ENCODE measurements at regions not wholly inside any gene's neighbourhood (a gene's known extent, or its start where the extent isn't known, plus 50 kb on each side); places are given as distances from the start of the nearest gene placed in this dataset.
"Not testable (repeated sequence)": the region's sequence is repeated elsewhere in the genome, so short reads cannot be mapped to it uniquely, and the experiment has no call there.

DNA sequence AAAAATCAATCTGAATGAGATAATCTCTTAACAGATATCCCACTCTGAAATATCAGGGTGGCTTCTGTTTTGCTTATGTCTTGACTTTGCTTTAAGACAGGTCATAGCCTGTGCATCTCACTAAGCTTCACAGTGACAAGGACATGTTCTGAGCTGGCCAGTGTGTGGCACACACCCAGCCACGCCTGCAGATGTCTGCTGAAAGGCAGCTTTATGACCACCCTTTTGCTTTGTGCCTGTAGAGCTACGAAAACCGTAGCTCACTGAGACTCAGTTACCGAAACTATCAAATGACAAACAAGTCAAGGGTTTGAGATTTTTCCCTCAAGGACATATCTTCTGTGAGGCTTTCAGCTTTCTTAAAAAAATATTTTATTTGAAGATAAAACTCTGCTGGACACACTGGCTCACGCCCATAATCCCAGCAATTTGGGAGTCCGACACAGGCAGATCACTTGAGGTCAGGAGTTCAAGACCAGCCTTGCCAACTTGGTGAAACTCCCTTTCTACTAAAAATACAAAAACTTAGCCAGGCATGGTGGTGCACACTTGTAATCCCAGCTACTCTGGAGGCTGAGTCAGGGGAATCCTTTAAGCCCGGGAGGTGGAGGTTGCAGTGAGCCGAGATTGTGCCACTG lies 233.2 kb downstream of the SPATA31A1 start:
- Mint-ChIP-seq H3K4me1 (ENCODE audit: unreplicated experiment) (no peaks in the 10 kb centered on the region), H3K36me3 (ENCODE audit: low read depth, unreplicated experiment) (no peaks in the 10 kb centered on the region), H3K4me3 (ENCODE audit: unreplicated experiment) (no peak overlapping the region), H3K27ac (ENCODE audit: unreplicated experiment) (no peak overlapping the region), H3K9me3 (ENCODE audit: unreplicated experiment) (no peaks in the 10 kb centered on the region), H3K27me3 (ENCODE audit: unreplicated experiment) (no peaks in the 10 kb centered on the region)
- DNase-seq (ENCODE audit: low spot score): no peak
- TF ChIP-seq, protein P1, sequence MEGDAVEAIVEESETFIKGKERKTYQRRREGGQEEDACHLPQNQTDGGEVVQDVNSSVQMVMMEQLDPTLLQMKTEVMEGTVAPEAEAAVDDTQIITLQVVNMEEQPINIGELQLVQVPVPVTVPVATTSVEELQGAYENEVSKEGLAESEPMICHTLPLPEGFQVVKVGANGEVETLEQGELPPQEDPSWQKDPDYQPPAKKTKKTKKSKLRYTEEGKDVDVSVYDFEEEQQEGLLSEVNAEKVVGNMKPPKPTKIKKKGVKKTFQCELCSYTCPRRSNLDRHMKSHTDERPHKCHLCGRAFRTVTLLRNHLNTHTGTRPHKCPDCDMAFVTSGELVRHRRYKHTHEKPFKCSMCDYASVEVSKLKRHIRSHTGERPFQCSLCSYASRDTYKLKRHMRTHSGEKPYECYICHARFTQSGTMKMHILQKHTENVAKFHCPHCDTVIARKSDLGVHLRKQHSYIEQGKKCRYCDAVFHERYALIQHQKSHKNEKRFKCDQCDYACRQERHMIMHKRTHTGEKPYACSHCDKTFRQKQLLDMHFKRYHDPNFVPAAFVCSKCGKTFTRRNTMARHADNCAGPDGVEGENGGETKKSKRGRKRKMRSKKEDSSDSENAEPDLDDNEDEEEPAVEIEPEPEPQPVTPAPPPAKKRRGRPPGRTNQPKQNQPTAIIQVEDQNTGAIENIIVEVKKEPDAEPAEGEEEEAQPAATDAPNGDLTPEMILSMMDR (IDR thresholded peaks at IDR 0.05; ENCODE audit: unreplicated experiment): no peak

DNA sequence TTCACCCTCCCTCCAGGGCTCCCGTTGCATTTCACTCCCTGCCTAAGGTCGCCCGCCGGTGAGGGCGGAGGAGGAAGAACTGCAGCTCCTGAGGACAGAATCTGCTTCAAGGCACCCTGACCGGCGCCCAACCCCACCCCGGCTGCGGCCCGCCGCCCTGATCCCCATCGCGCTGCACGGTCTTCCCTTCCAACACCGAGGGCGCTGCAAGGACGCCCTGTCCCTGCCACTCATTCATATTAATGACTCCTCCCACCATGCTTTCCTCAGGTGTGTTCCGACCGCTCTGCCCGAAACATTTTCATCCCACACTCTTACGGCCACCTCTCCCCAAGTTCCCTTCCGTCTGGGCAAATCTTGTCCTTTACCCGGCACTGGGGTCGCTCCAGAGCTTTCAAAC lies 248.6 kb downstream of the SPATA31A1 start:
- H3K36me3 Mint-ChIP-seq (ENCODE audit: low read depth, unreplicated experiment); H3K27ac Mint-ChIP-seq (ENCODE audit: unreplicated experiment); DNase-seq (ENCODE audit: low spot score); H3K4me1 Mint-ChIP-seq (ENCODE audit: unreplicated experiment); H3K27me3 Mint-ChIP-seq (ENCODE audit: unreplicated experiment); H3K9me3 Mint-ChIP-seq (ENCODE audit: unreplicated experiment); H3K4me3 Mint-ChIP-seq (ENCODE audit: unreplicated experiment): not testable (repeated sequence)

DNA sequence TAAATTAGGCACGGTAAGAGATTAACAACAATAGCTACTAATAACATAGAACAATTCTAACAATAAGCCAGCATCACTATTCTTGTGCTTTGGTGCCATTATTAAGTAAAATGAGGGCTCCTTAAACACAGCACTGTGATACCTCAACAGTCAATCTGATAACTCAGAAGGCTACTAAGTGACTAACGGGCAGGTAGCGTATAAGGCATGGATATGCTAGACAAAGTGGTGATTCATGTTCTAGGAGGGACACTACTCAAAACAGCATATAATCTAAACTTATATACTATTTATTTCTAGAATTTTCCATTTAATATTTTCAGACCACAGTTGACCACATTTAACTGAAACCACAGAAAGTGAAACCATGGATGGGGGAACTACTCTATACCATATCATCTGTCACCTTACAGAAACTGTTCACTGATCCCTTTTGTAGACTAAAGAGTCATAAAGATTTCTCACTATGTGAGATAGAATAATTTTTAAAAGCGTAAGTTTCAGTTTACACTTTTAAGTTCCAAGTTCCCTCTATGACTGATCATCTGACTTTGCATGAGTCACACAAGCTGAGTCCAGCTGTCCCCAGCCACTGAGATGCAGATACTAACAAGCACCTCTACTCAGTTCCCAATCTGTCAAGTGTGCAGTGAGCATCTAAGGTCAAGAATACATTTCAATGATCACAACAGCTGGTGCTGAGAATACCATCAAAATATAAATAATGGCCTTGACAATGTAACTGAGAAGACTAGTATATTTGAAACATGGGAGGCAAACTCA lies 256.2 kb downstream of the SPATA31A1 start:
- DNase-seq (ENCODE audit: low spot score); H3K27me3 Mint-ChIP-seq (ENCODE audit: unreplicated experiment); H3K36me3 Mint-ChIP-seq (ENCODE audit: low read depth, unreplicated experiment); H3K4me1 Mint-ChIP-seq (ENCODE audit: unreplicated experiment); H3K27ac Mint-ChIP-seq (ENCODE audit: unreplicated experiment); H3K9me3 Mint-ChIP-seq (ENCODE audit: unreplicated experiment); H3K4me3 Mint-ChIP-seq (ENCODE audit: unreplicated experiment): not testable (repeated sequence)

DNA sequence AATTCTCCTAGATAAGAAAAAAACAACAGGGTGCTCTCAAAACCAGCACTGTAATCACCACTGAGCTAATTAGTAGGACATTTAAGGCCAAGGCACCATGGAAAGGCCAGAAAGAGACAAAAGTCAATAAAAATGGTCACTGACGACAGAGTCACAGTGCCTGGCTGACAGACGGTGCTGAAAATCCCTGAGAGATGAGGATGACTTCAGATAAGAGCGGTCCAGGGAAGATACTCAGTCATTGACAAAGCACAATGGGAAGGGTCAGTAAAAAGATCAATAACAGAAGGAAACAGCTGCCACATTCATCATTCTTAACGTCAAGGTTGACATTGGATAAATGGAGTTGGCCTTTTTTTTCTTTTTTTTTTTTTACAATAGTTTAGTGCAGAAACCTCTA lies 261.0 kb downstream of the SPATA31A1 start:
- H3K9me3 Mint-ChIP-seq (ENCODE audit: unreplicated experiment); H3K27ac Mint-ChIP-seq (ENCODE audit: unreplicated experiment); H3K4me3 Mint-ChIP-seq (ENCODE audit: unreplicated experiment); DNase-seq (ENCODE audit: low spot score); H3K4me1 Mint-ChIP-seq (ENCODE audit: unreplicated experiment); H3K27me3 Mint-ChIP-seq (ENCODE audit: unreplicated experiment); H3K36me3 Mint-ChIP-seq (ENCODE audit: low read depth, unreplicated experiment): not testable (repeated sequence)

DNA sequence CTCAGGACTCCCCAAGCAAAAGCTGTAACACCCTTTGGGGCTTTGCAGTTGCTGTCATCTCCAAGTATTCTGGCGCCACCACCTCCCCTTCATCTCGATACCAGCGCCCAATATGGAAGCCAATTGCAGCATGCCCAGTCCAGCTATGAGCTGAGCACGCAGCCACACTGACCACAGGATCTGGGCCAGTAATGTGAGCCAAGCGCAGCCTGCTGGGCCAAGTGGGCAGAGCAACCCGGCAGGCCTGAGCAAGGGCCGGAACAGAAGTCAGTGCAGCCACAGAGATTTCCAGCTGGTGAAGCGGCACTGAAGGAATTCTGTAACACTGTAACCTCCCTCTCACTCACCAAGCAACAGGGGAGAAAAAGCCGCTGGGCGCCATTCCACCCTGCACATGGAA lies 268.6 kb downstream of the SPATA31A1 start:
- DNase-seq (ENCODE audit: low spot score); H3K4me3 Mint-ChIP-seq (ENCODE audit: unreplicated experiment); H3K27ac Mint-ChIP-seq (ENCODE audit: unreplicated experiment); H3K4me1 Mint-ChIP-seq (ENCODE audit: unreplicated experiment); H3K9me3 Mint-ChIP-seq (ENCODE audit: unreplicated experiment); H3K27me3 Mint-ChIP-seq (ENCODE audit: unreplicated experiment); H3K36me3 Mint-ChIP-seq (ENCODE audit: low read depth, unreplicated experiment): not testable (repeated sequence)

DNA sequence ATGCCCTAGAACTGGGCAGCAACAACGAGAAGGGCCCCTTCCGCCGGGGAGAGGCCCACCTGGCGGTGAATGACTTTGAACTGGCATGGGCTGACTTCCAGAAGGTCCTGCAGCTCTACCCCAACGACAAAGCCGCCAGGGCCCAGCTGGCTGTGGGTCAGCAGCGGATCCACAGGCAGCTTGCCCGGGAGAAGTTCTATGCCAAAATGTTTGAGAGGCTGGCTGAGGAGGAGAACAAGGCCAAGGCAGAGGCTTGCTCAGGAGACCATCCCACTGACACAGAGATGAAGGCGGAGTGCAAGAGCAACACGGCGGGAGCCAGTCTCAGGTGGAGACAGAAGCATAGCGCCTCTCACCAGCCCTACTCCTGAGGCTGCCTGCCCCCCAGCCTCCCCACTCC lies 276.6 kb downstream of the SPATA31A1 start:
- DNase-seq (ENCODE audit: low spot score); H3K4me1 Mint-ChIP-seq (ENCODE audit: unreplicated experiment); H3K4me3 Mint-ChIP-seq (ENCODE audit: unreplicated experiment); H3K36me3 Mint-ChIP-seq (ENCODE audit: low read depth, unreplicated experiment); H3K9me3 Mint-ChIP-seq (ENCODE audit: unreplicated experiment); H3K27ac Mint-ChIP-seq (ENCODE audit: unreplicated experiment); H3K27me3 Mint-ChIP-seq (ENCODE audit: unreplicated experiment): not testable (repeated sequence)

DNA sequence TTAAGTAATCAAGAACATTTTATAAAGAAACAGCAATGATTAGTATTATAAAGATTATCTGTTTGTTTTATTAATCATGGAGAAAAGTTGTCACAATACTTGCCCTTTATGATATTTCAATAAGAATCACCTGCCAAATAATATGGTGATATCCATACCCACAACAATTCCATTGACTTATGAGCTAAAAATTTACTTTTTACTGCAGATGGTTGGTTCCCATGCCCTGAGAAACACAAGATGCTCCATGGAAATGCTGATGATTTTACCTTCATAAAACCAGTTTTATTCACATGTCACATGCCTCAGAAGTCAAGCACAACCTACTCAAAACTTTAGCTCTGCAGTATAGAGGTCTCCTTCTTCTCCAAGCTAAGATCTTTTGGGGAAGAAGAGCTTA lies 293.6 kb downstream of the SPATA31A1 start:
- not testable (repeated sequence) for H3K36me3 Mint-ChIP-seq (ENCODE audit: low read depth, unreplicated experiment); H3K27ac Mint-ChIP-seq (ENCODE audit: unreplicated experiment); H3K4me1 Mint-ChIP-seq (ENCODE audit: unreplicated experiment); H3K27me3 Mint-ChIP-seq (ENCODE audit: unreplicated experiment); H3K4me3 Mint-ChIP-seq (ENCODE audit: unreplicated experiment); DNase-seq (ENCODE audit: low spot score); H3K9me3 Mint-ChIP-seq (ENCODE audit: unreplicated experiment)

DNA sequence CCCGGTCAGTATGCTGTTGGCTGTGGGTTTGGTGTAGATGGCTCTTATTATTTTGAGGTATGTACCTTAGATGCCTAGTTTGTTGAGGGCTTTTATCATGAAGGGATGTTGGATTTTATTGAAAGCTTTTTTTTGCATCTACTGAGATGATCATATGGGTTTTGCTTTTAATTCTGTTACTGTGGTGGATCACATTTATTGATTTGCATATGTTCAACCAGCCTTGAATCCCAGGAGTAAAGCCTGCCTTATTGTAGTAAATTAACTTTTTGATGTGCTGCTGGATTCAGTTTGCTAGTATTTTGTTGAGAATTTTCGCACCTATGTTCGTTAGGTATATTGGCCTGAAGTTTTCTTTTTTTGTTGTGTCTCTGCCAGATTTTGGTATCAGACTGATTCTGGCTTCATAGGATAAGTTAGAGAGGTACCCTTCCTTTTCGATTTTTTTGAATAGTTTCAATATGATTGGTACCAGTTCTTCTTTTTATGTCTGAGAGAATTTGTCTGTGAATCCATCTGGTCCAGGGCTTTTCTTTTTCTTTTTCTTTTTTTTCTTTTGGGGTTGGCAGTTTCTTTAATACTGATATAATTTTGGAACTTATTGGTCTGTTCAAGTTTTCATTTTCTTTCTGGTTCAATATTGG lies 301.6 kb downstream of the SPATA31A1 start:
- not testable (repeated sequence) for DNase-seq (ENCODE audit: low spot score); H3K27ac Mint-ChIP-seq (ENCODE audit: unreplicated experiment); H3K4me3 Mint-ChIP-seq (ENCODE audit: unreplicated experiment); H3K36me3 Mint-ChIP-seq (ENCODE audit: low read depth, unreplicated experiment); H3K4me1 Mint-ChIP-seq (ENCODE audit: unreplicated experiment); H3K27me3 Mint-ChIP-seq (ENCODE audit: unreplicated experiment); H3K9me3 Mint-ChIP-seq (ENCODE audit: unreplicated experiment)

DNA sequence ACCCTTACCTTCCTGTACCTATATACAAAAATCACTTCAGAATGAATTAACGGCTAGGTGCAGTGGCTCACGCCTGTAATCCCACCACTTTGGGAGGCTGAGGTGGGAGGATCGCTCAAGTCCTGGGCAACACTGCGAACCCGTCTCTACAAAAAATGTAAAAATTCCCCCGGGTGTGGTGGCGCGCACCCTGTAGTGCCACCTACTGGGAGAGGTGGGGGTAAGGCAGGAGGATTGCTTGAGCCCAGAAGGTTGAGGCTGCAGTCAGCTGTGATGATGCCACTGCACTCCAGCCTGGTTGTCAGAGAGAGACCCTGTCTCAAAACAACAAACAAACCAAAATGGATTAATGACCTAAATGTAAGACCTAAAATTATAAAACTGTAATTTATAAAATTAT lies 307.6 kb downstream of the SPATA31A1 start:
- H3K9me3 Mint-ChIP-seq (ENCODE audit: unreplicated experiment); H3K4me1 Mint-ChIP-seq (ENCODE audit: unreplicated experiment); DNase-seq (ENCODE audit: low spot score); H3K27me3 Mint-ChIP-seq (ENCODE audit: unreplicated experiment); H3K27ac Mint-ChIP-seq (ENCODE audit: unreplicated experiment); H3K36me3 Mint-ChIP-seq (ENCODE audit: low read depth, unreplicated experiment); H3K4me3 Mint-ChIP-seq (ENCODE audit: unreplicated experiment): not testable (repeated sequence)

DNA sequence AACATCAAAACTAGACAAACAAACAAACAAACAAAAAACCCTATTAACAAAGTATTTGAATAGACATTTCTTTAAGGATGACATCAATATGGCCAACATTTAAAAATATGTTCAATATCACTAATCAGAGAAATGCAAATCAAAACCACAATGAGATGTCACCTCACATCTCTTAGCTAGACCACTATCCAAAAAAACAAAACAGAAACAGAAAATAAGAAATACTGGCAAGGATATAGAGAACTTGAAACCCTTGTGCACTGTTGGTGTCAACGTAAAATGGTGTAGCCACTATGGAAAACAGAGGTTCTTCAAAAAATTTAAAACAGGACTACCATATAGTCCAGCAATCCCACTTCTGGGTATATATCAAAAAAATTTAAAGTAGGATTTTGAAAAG lies 308.2 kb downstream of the SPATA31A1 start:
- not testable (repeated sequence) for DNase-seq (ENCODE audit: low spot score); H3K27ac Mint-ChIP-seq (ENCODE audit: unreplicated experiment); H3K36me3 Mint-ChIP-seq (ENCODE audit: low read depth, unreplicated experiment); H3K4me1 Mint-ChIP-seq (ENCODE audit: unreplicated experiment); H3K9me3 Mint-ChIP-seq (ENCODE audit: unreplicated experiment); H3K4me3 Mint-ChIP-seq (ENCODE audit: unreplicated experiment); H3K27me3 Mint-ChIP-seq (ENCODE audit: unreplicated experiment)

DNA sequence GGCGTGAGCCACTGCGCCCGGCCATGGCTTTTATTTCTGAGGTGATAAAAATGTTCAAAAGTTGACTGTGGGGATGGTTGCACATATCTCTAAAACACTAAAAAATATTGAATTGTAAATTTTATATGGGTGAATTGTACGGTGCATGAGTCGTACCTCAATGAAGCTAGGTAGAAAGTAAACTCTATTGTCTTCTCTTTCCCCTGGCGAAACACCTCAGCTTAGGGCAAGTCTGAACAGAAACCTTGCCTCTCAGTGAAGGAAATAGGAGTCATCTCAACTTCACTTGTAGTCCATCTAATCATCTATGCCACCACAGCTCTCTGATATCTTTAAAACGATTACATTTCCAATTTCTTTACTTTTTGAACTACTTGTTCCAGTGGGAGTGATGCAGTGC lies 309.6 kb downstream of the SPATA31A1 start:
- not testable (repeated sequence) for H3K4me1 Mint-ChIP-seq (ENCODE audit: unreplicated experiment); H3K9me3 Mint-ChIP-seq (ENCODE audit: unreplicated experiment); H3K27me3 Mint-ChIP-seq (ENCODE audit: unreplicated experiment); H3K27ac Mint-ChIP-seq (ENCODE audit: unreplicated experiment); H3K36me3 Mint-ChIP-seq (ENCODE audit: low read depth, unreplicated experiment); H3K4me3 Mint-ChIP-seq (ENCODE audit: unreplicated experiment); DNase-seq (ENCODE audit: low spot score)
